ENCODE measurements at regions not wholly inside any gene's neighbourhood (a gene's known extent, or its start where the extent isn't known, plus 50 kb on each side); places are given as distances from the start of the nearest gene placed in this dataset.

GRCh38 chr3:178063461-178063860 lies 472.8 kb upstream of the KCNMB2 start:
- TF ChIP-seq POLR2AphosphoS5 (IDR thresholded peaks at IDR 0.05; ENCODE audit: borderline replicate concordance, low read depth, low read length) = no peak
- no peak for TF ChIP-seq EZH2 (IDR thresholded peaks at IDR 0.05)
- no peak for TF ChIP-seq FOXP2 (optimal IDR thresholded peaks at IDR 0.05; ENCODE audit: control extremely low read depth, extremely low read length, insufficient read depth)

All from SK-N-MC (cell line).